Kidney tubule cell (primary cell): ENCODE measurements at regions not wholly inside any gene's neighbourhood (a gene's known extent, or its start where the extent isn't known, plus 50 kb on each side); places are given as distances from the start of the nearest gene placed in this dataset.
A peak's percentile ranks its signal among the peaks of the same experiment; 100 is the strongest.
"Not testable (repeated sequence)": the region's sequence is repeated elsewhere in the genome, so short reads cannot be mapped to it uniquely, and the experiment has no call there.

ENCODE experiments used
- DNase-seq: peaks from one replicate; pipeline ENCODE4 v3.0.0-alpha.2; 2018; ENCODE audit warnings: low spot score

- no peak for DNase-seq
These were observed 115.0 kb downstream of the ADAM29 start for GRCh38 chr4:175033162-175033561.

GRCh38 chr4:175034007-175034406 is 115.8 kb downstream of the ADAM29 start:
- DNase-seq: no peak

DNA sequence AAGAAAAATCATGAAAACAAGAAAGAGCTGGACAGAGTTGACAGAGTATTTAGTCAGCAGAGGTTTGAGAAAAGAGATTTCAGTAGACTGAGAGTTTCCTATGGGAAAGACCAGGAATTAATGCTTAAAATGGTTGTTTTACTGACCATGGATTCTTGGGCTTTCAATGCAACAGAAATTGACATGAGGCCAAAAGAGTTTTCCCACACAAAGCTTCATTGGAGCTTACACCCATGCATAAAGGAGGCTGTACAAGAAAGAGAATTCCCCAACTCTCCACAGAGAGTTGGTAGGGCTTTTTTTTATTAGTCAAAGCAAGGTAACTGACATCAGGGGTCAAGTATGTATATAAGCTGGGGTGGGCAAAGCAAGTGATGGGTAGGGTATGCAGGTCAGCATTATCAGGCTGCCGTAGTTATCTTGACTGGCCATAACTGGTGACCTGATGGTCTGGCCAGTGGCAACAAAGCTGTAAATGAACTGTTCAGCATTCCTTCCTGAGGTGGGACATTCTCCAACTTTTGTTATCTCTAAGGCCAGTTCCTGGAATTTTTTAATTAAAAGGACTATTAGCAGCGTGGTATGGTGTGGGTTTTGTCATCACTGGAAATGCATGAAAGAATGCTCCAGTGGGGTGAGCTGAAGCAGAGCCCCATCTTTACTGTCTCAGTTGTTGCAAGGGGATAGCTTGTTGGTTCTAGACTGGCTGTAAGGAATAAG is 117.0 kb downstream of the ADAM29 start:
- DNase-seq: no peak

DNA sequence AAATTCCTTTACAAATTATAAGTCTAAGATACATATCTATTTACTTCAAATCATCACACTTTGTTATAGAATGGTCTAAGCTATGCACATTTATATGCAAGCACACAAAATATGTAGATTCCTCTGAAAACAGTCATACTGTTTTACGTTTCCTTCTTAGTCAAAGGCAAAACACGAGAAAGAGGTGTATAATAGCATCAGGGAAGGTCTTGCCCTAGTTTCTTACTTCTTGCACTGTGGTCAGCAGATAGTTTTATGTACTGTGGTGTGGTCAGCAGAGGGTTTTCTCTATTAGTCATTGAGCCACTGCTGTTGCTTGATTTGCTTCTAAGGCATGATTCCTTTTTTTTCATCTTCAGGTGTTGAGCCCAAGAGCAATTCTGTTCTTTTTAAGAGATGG is 117.7 kb downstream of the ADAM29 start:
- DNase-seq: peak; percentile 19

- no peak for DNase-seq
These were observed 130.1 kb downstream of the ADAM29 start for GRCh38 chr4:175048111-175048784.

DNA sequence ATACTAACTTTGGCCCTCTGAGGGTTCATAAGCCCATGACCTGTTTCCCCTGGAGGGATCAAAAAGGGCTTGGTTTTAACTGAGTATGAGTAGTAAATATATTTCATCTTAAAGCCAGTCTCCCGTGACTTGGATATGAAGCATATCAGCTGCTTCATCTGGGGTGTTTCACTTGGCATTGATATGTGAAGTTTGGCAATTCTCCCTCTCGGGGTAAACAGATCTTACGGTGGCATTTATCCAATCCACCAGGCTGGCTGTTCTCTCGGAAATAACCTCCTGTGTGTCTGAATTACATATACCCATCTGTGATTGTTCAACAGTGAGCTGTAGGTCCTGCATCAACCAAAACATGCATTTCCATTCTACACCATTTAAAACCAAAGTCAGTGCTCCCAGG is 130.7 kb downstream of the ADAM29 start:
- DNase-seq: no peak

GRCh38 chr4:175051974-175052373 is 133.8 kb downstream of the ADAM29 start:
- DNase-seq: no peak

DNA sequence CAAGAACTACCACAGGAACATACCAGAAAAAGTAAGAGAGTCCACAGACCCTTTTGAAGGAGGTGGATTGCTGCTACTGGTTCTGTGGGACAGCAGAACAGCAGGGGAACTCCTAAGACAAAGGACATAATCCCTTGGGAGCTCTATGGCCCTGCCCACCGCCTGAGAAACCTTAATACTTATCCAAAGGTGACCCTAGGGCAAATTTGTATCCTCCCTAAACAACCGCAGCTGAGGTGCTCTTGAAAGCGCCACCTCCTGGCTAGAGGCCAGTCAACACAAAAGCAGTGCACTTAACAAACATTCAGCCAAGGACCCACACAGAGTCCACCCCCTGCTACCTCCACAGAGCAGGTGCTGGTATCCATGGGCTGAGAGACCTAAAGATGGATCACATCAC is 136.8 kb downstream of the ADAM29 start:
- DNase-seq: no peak

- no peak for DNase-seq
These were observed 144.0 kb downstream of the ADAM29 start for GRCh38 chr4:175062183-175062592.

GRCh38 chr4:175065228-175065627 is 147.1 kb downstream of the ADAM29 start:
- DNase-seq: no peak

DNA sequence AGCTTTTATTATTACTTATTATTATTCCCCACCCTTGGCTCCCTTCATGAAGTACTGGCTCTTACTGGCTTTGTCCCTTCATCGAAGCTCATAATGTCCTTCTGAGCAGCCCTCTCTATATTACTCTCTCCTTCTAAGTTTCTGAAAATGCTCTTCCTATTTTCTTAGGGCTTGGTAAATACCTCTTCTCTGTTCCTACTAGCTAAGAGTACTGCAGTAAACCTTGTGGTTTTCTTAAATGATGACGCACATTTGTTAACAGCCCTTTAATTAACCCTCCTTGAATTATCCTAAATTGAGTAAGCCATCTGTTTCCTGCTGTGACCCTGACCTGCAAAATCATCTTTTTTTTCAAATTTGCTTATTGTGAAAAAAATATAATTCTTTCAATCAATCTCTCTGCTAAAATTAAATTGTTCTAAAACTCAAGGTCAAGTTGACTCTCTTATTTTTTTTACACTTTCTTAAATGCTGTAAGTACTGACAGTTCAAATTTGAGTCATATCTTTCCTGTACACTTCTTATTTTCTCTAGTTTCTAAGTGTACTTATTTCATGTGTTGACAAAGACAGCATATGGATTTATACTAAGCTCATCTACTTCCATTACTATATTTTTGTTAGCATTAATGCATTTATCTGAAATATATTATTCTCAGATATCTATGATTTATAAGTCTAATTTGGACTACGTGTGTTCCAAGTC is 148.9 kb downstream of the ADAM29 start:
- DNase-seq: no peak

- no peak for DNase-seq
These were observed 150.1 kb downstream of the ADAM29 start for GRCh38 chr4:175068266-175068665.

DNA sequence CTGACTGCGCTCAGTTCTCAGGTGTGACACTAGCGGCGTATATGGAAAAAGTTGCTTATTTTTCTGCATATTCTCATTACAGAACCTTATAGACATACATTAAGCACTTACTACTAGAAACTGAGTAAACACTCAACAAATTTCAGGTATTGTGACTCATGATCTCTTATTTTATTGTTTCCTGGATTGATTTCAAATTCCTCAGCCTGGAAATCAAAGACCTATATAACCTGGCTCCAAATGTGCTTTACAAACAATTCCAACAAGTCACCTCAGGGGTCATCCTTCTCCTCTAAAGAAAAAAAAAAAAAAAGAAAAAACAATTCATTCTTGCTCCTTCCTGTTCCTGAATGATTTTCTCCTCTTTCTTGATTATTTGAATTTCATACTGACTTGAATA is 152.3 kb downstream of the ADAM29 start:
- no peak for DNase-seq

- no peak for DNase-seq
These were observed 153.0 kb downstream of the ADAM29 start for GRCh38 chr4:175071123-175071522.

DNA sequence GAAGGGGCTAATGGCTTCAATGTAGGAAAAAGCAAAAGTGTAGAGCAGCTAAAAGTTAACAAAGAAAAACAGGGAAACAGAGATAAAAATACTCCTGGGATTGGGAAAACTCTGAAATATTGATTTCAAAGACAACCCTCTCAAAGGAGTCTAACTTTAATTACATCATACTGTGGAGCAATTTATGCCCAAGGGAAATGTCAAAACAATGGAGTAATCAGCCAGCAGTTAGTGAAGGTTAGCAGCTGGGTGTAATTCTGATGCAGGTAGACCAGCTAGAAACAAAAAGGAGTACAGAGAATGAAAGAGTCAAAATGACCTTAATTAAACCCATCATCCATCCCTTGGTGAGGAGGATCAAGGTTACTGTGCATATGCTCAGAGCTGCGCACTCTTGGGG is 169.0 kb downstream of the ADAM29 start:
- no peak for DNase-seq

DNA sequence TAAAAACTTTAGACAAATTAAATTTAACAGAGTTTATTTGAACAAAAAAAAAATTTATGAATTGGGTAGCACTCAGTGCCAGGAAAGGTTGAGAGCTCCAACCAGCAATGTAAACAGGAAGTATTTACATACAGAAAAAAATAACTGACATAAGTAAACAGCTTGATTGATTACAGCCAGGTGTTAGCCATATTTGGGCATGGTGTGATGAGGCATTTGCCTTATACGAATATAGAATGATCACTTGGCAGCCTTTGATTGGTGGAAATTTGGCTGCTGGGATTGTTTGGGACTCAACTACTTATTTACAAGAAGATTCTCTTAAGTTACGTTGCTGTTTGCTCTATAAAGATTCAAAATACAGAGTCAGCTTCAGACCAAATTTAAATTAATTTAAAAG is 172.0 kb downstream of the ADAM29 start:
- no peak for DNase-seq

GRCh38 chr4:175091649-175092048 is 173.5 kb downstream of the ADAM29 start:
- no peak for DNase-seq

DNA sequence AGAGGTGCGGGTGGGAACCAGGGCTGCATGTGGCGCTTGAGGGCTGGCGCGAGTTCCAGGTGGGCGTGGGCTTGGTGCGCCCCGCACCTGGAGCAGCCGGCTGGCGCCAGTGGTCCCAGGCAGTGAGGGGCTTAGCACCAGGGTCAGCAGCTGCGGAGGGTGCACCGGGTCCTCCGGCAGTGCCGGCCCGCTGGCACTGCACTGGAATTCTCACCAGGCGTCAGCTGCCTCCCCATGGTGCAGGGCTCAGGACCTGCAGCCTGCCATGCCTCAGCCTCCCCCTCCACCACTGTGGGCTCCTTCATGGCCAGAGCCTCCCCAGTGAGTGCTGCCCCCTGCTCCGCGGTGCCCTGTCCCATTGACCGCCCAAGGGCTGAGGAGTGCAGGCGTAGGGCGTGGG is 174.0 kb downstream of the ADAM29 start:
- no peak for DNase-seq

GRCh38 chr4:175093055-175093454 is 174.9 kb downstream of the ADAM29 start:
- DNase-seq: not testable (repeated sequence)

DNA sequence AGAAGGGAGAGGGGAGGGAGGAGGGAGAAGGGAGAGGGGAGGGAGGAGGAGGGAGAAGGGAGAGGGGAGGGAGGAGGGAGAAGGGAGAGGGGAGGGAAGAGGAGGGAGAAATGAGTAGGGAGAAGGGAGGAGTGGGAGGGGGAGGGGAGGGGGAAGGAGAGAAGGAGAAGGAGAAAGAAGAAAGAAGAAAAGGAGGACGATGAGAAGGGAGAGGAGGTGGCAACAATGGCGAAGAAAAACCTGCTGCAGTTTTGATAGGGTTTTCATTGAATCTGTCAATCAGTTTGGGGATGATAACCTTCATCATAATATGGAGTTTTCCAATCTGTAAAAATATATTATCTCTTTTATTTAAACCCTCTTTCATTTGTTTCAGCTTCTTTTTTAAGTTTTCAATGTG is 185.2 kb downstream of the ADAM29 start:
- no peak for DNase-seq

DNA sequence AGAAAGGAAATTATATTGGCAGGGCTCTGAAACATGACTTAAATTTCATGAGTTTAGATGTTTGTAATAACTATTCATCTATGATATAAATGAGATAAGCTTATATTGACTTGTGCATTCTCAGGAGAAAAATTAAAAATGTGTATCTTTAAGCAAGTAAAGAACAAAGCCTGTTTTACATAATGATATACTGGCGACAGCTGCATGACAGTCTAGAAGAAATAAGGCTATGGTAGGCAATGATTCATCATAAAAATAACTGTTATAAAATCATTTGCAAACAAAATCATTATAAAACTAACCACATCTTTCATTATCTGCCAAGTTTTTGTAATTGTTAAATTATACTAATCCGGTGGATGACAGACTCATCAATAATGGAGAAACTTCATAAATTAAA is 188.1 kb downstream of the ADAM29 start:
- no peak for DNase-seq

DNA sequence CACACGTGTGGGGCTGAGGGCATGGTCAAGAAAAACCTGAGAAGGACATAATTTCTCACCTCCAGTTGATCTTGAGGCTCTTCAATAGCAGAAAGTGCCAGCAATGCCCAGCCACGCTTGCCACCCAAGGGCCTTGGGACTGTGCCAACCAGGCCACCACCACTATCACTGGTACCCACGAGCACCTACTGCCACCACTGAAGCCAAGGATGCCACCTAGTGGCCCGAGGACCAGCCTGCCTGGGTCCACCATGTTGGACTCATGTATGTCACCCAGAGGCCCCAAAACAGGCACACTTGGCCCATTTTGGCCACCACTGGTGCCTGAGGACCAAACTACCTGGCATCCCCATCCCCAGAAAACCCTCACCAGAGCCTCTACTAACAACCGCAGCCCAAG is 191.8 kb downstream of the ADAM29 start:
- DNase-seq: no peak

DNA sequence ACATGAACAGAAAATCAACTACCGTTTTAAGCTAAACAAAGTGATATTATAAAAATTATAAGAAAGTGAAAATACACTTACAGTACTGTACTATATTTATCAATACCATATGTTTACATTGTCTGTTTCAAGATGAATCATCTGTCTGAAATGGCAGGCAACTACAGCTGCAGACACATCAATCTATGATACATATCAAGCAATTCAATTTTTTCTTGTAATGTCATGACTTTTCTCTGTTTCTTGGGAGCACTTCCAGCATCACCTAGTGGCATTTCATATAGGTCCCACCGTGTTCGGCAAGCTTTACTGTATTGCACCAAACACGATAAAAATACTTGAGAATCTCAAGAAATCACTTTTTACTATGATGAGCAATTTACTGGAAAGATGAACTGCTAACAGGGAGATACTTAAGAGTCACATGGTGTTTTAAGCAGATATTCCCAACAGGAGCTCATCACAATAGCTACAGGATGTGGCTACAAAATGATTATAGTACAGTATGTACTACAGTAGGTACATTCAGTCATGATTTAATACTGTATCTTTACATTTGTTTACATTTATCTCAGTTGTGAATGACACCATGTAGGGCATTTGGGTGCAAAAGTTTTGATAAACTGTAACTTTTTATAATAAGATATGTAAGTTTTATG is 207.4 kb downstream of the ADAM29 start:
- no peak for DNase-seq
